ENCODE measurements at regions not wholly inside any gene's neighbourhood (a gene's known extent, or its start where the extent isn't known, plus 50 kb on each side); places are given as distances from the start of the nearest gene placed in this dataset.

DNA sequence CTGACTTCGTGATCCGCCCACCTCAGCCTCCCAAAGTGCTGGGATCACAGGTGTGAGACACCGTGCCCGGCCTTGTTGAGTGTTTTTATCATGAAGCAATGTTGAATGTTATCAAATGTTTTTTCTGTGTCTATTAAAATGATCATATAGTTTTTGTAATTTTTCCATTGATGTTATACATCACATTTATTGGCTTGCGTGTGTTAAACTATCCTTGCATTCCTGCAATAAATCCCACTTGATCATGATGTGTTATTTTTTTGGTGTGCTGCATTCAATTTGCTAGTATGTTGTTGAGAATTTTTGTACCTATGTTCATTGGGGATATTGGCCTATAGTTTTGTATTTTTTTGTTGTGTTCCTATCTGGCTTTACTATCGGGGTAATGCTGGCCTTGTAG is 113.1 kb upstream of the PARD3B start:
- TF ChIP-seq EZH2 (IDR thresholded peaks at IDR 0.05), result no peak
- TF ChIP-seq POLR2AphosphoS5 (IDR thresholded peaks at IDR 0.05; ENCODE audit: borderline replicate concordance, low read depth, low read length), result no peak
- no peak for TF ChIP-seq FOXP2 (optimal IDR thresholded peaks at IDR 0.05; ENCODE audit: control extremely low read depth, extremely low read length, insufficient read depth)
